ENCODE measurements at regions not wholly inside any gene's neighbourhood (a gene's known extent, or its start where the extent isn't known, plus 50 kb on each side); places are given as distances from the start of the nearest gene placed in this dataset.

DNA sequence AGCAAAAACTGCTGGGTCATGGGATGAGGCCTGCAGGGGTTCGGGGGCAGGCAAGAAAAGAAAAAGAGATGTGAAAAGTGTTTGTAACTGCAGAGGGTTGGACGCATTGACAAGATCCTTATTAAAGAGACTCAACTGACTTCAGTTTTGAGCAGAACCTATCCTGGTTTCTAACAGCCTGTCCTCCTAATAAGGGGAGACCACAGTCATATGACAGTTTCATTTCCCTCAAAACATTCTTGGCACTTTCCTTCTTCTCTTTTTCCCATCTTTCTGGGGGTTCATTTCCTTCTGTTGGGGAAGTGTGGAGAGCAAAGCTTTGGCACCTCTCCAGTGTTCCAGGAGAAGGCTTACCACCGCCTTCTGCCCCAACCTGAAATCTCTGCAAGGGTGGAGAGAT lies 118.5 kb downstream of the MAF start:
- no peak overlapping the region for H2AFZ ChIP-seq (replicated peaks; ENCODE audit: low read length, poor library complexity)
- H2AK9ac ChIP-seq (replicated peaks; ENCODE audit: low read depth, low read length, poor library complexity): no peak overlapping the region
- H3K4me2 ChIP-seq (ENCODE audit: low read depth, low read length): no peak overlapping the region
- H3K79me1 ChIP-seq (ENCODE audit: low read depth in 1 of 2, low read length in 2 of 2): no peaks in the 10 kb centered on the region
- no peak overlapping the region for H3K9ac ChIP-seq (ENCODE audit: low read depth, low read length)
- in situ Hi-C loops (cut with MboI; ENCODE audit: low sequenced_read_pairs): no loop called here
- H4K8ac ChIP-seq (ENCODE audit: low read depth in 2 of 2, low read length in 2 of 2): no peak overlapping the region
- ChIA-PET CTCF (no interaction called here), POLR2A (ENCODE audit: unreplicated experiment) (no interaction called here)
- H3K18ac ChIP-seq (ENCODE audit: low read depth, low read length): no peak overlapping the region
- peaks cover 25% of the 10 kb centered on the region for H3K9me3 ChIP-seq (ENCODE audit: control insufficient read depth, insufficient read depth, low read length)
- no peak overlapping the region for H2BK5ac ChIP-seq (ENCODE audit: low read depth, low read length, poor library complexity, severe bottlenecking)
- H3K27ac ChIP-seq (ENCODE audit: insufficient read depth, low read length): no peak overlapping the region
- no peak for ATAC-seq (ENCODE audit: low read depth)
- TF ChIP-seq CHD1 (IDR thresholded peaks at IDR 0.05; ENCODE audit: low read depth, low read length): no peak
- no peak for TF ChIP-seq SMC3 (IDR thresholded peaks at IDR 0.05; ENCODE audit: low read depth, low read length)
- no peak for TF ChIP-seq RFX5 (IDR thresholded peaks at IDR 0.05; ENCODE audit: low read depth, low read length)
- TF ChIP-seq MXI1 (IDR thresholded peaks at IDR 0.05; ENCODE audit: borderline replicate concordance, low read depth, low read length): no peak
- TF ChIP-seq CTCF (conservative IDR thresholded peaks at IDR 0.05; ENCODE audit: low read depth, low read length): no peak
- TF ChIP-seq NFE2L2 (IDR thresholded peaks at IDR 0.05; ENCODE audit: low read depth, low read length): no peak
- no peak for TF ChIP-seq RCOR1 (IDR thresholded peaks at IDR 0.05; ENCODE audit: insufficient replicate concordance, low read length)
- TF ChIP-seq RAD21 (IDR thresholded peaks at IDR 0.05; ENCODE audit: low read length): no peak
- no peak for TF ChIP-seq USF2 (IDR thresholded peaks at IDR 0.05; ENCODE audit: low read depth, low read length)
- TF ChIP-seq POLR2A (IDR thresholded peaks at IDR 0.05; ENCODE audit: low read depth, low read length): no peak
- TF ChIP-seq MAZ (IDR thresholded peaks at IDR 0.05; ENCODE audit: borderline replicate concordance, low read depth, low read length): no peak
- TF ChIP-seq ELK1 (IDR thresholded peaks at IDR 0.05; ENCODE audit: borderline replicate concordance, low read depth, low read length): no peak
- TF ChIP-seq BHLHE40 (IDR thresholded peaks at IDR 0.05; ENCODE audit: low read depth, low read length): no peak
- TF ChIP-seq FOS (IDR thresholded peaks at IDR 0.05; ENCODE audit: low read depth, low read length): no peak
- no peak for TF ChIP-seq CEBPB (IDR thresholded peaks at IDR 0.05; ENCODE audit: low read depth, low read length)
- TF ChIP-seq MAFK (IDR thresholded peaks at IDR 0.05; ENCODE audit: low read depth, low read length): no peak
- H3K9me1 ChIP-seq (ENCODE audit: insufficient read depth, low read length): no peaks in the 10 kb centered on the region
- BruUV-seq (replicated peaks): no TSS peak
- intact Hi-C loops (cut with micrococcal nuclease): no loop called here
- H3K4ac ChIP-seq (ENCODE audit: low read depth, low read length): no peak overlapping the region
- WGBS, 2 experiments (ENCODE audit: extremely low coverage in 2 of 2, insufficient read length in 1 of 2): no CpG with 5 or more reads among the region's 3 CpGs
- no peak overlapping the region for H2BK20ac ChIP-seq (ENCODE audit: low read depth, low read length)
- H4K20me1 ChIP-seq (ENCODE audit: insufficient read depth, low read length): no peaks in the 10 kb centered on the region
- H4K5ac ChIP-seq (ENCODE audit: low read depth, low read length): no peak overlapping the region
- H3K56ac ChIP-seq (ENCODE audit: extremely low read depth, insufficient read depth, low read length): no peak overlapping the region
- DNase-seq: no peak
- H3K36me3 ChIP-seq (ENCODE audit: control insufficient read depth, insufficient read depth, low read length): no peaks in the 10 kb centered on the region
- H3K4me1 ChIP-seq (ENCODE audit: control insufficient read depth, insufficient read depth, low read length): no peaks in the 10 kb centered on the region
- no peaks in the 10 kb centered on the region for H3K27me3 ChIP-seq (ENCODE audit: control insufficient read depth, insufficient read depth, low read length)
- H2BK120ac ChIP-seq (ENCODE audit: low read depth, low read length): no peak overlapping the region
- no peak overlapping the region for H2AK5ac ChIP-seq (ENCODE audit: low read depth, low read length)
- dilution Hi-C loops (cut with HindIII; ENCODE audit: low sequenced_read_pairs, unreplicated experiment): no loop called here
- H3K23ac ChIP-seq (ENCODE audit: low read depth, low read length): no peak overlapping the region
- no peak overlapping the region for H4K91ac ChIP-seq (ENCODE audit: insufficient read depth, low read depth, low read length)
- H3K4me3 ChIP-seq (ENCODE audit: insufficient read depth, low read depth, low read length): no peak overlapping the region
- no peak overlapping the region for H3K14ac ChIP-seq (replicated peaks; ENCODE audit: low read depth, low read length)
- H2BK15ac ChIP-seq (ENCODE audit: low read depth, low read length): no peak overlapping the region
